H9 (cell line): ENCODE measurements at regions not wholly inside any gene's neighbourhood (a gene's known extent, or its start where the extent isn't known, plus 50 kb on each side); places are given as distances from the start of the nearest gene placed in this dataset.

ENCODE experiments used
- DNase-seq: peaks from one replicate; pipeline ENCODE4 v3.0.0-alpha.2; 2017
- H2AFZ ChIP-seq: one replicate; pipeline ENCODE4 v1.6.1; 2013; ENCODE audit warnings: mild to moderate bottlenecking, low read length, control low read depth, moderate library complexity
- H2AK5ac ChIP-seq: 2 replicates; pipeline ENCODE4 v1.6.1; 2013; ENCODE audit warnings: low read length, control low read depth, mixed read lengths; ENCODE audit not compliant: insufficient read length
- H2BK120ac ChIP-seq: one replicate; pipeline ENCODE4 v1.6.1; 2013; ENCODE audit warnings: low read depth, mild to moderate bottlenecking, low read length, control low read depth, inconsistent platforms; ENCODE audit not compliant: poor library complexity, severe bottlenecking
- H2BK12ac ChIP-seq: 2 replicates; pipeline ENCODE4 v1.6.1; 2013; ENCODE audit warnings: low read length, control low read depth, mixed read lengths, low read depth; ENCODE audit not compliant: insufficient read length
- H2BK15ac ChIP-seq: 2 replicates; pipeline ENCODE4 v1.6.1; 2013; ENCODE audit warnings: low read depth, low read length, control low read depth
- H2BK20ac ChIP-seq: one replicate; pipeline ENCODE4 v1.6.1; 2013; ENCODE audit warnings: low read depth, mild to moderate bottlenecking, low read length, control low read depth, inconsistent platforms; ENCODE audit not compliant: poor library complexity, severe bottlenecking
- H2BK5ac ChIP-seq: 2 replicates; pipeline ENCODE4 v1.6.1; 2013; ENCODE audit warnings: low read length, control low read depth, mixed read lengths; ENCODE audit not compliant: insufficient read length
- H3K14ac ChIP-seq: 2 replicates; pipeline ENCODE4 v1.6.1; 2013; ENCODE audit warnings: low read length, control low read depth; ENCODE audit not compliant: insufficient read depth
- H3K18ac ChIP-seq: 2 replicates; pipeline ENCODE4 v1.6.1; 2013; ENCODE audit warnings: low read depth, mild to moderate bottlenecking, mixed read lengths, low read length, control low read depth; ENCODE audit not compliant: insufficient read length
- H3K23ac ChIP-seq: 2 replicates; pipeline ENCODE4 v1.6.1; 2013; ENCODE audit warnings: low read length, control low read depth, mixed read lengths, low read depth; ENCODE audit not compliant: insufficient read length
- H3K23me2 ChIP-seq: 2 replicates; pipeline ENCODE4 v1.6.1; 2013; ENCODE audit warnings: low read depth, mild to moderate bottlenecking, mixed read lengths, low read length, control low read depth; ENCODE audit not compliant: insufficient read length, poor library complexity, severe bottlenecking
- H3K27ac ChIP-seq: 2 replicates; pipeline ENCODE4 v1.5.1; 2013; ENCODE audit warnings: low read length, control low read depth, mixed read lengths, low read depth; ENCODE audit not compliant: insufficient read length
- H3K27me3 ChIP-seq: 2 replicates; pipeline ENCODE4 v1.6.1; 2013; ENCODE audit warnings: low read length, control low read depth, inconsistent platforms; ENCODE audit not compliant: insufficient read depth
- H3K4ac ChIP-seq: 2 replicates; pipeline ENCODE4 v1.6.1; 2013; ENCODE audit warnings: low read depth, mild to moderate bottlenecking, control low read depth, inconsistent platforms, low read length, moderate library complexity
- H3K4me1 ChIP-seq: 2 replicates; pipeline ENCODE4 v1.6.1; 2013; ENCODE audit warnings: low read length, control low read depth, inconsistent platforms; ENCODE audit not compliant: insufficient read depth
- H3K4me2 ChIP-seq: 2 replicates; pipeline ENCODE4 v1.6.1; 2013; ENCODE audit warnings: low read length, control low read depth, mixed read lengths; ENCODE audit not compliant: insufficient read length, insufficient read depth
- H3K56ac ChIP-seq: 2 replicates; pipeline ENCODE4 v1.6.1; 2013; ENCODE audit warnings: low read depth, mild to moderate bottlenecking, mixed read lengths, low read length, control low read depth; ENCODE audit not compliant: insufficient read length
- H3K79me1 ChIP-seq: 2 replicates; pipeline ENCODE4 v1.6.1; 2013; ENCODE audit warnings: low read depth, mild to moderate bottlenecking, moderate library complexity, low read length, control low read depth, inconsistent platforms; ENCODE audit not compliant: insufficient read depth, poor library complexity, severe bottlenecking
- H3K79me2 ChIP-seq: 2 replicates; pipeline ENCODE4 v1.6.1; 2013; ENCODE audit warnings: low read length, control low read depth, inconsistent platforms; ENCODE audit not compliant: insufficient read depth
- H3K9ac ChIP-seq: 2 replicates; pipeline ENCODE4 v1.6.1; 2013; ENCODE audit warnings: low read length, control low read depth, mixed read lengths; ENCODE audit not compliant: insufficient read length; ENCODE audit errors: extremely low read depth
- H3K9me3 ChIP-seq: one replicate; pipeline ENCODE4 v1.6.1; 2013; ENCODE audit warnings: low read depth, low read length, inconsistent platforms; ENCODE audit not compliant: control insufficient read depth
- H3T11ph ChIP-seq: one replicate; pipeline ENCODE4 v1.6.1; 2013; ENCODE audit warnings: mild to moderate bottlenecking, low read length, control low read depth, inconsistent platforms
- H4K20me1 ChIP-seq: one replicate; pipeline ENCODE4 v1.6.1; 2013; ENCODE audit not compliant: control insufficient read depth, insufficient read length, insufficient read depth
- H4K5ac ChIP-seq: 2 replicates; pipeline ENCODE4 v1.6.1; 2013; ENCODE audit warnings: low read depth, mild to moderate bottlenecking, mixed read lengths, low read length, control low read depth; ENCODE audit not compliant: insufficient read length
- H4K8ac ChIP-seq: replicated peaks from 2 replicates; pipeline ENCODE4 v1.6.1; 2013; ENCODE audit warnings: low read length, control low read depth, mixed read lengths, low read depth; ENCODE audit not compliant: insufficient read length
- H4K91ac ChIP-seq: 2 replicates; pipeline ENCODE4 v1.6.1; 2013; ENCODE audit warnings: low read depth, mild to moderate bottlenecking, moderate library complexity, mixed read lengths, low read length, control low read depth; ENCODE audit not compliant: insufficient read length
- H3K27ac Mint-ChIP-seq, 3 experiments: 2 replicates in 2 of 3; 3 replicates in 1 of 3; pipeline ENCODE4 v1.8.0; 2020 to 2021; ENCODE audit warnings: mixed read lengths in 3 of 3, mild to moderate bottlenecking in 1 of 3, moderate library complexity in 1 of 3
- H3K27me3 Mint-ChIP-seq: 2 replicates; pipeline ENCODE4 v1.8.0; 2021; ENCODE audit warnings: low read depth, mild to moderate bottlenecking, moderate library complexity, mixed read lengths
- H3K36me3 Mint-ChIP-seq, 3 experiments: 2 replicates in 2 of 3; 3 replicates in 1 of 3; pipeline ENCODE4 v1.8.0; 2020 to 2021; ENCODE audit warnings: low read depth in 3 of 3, mixed read lengths in 3 of 3; ENCODE audit not compliant: insufficient read depth in 1 of 3
- H3K4me1 Mint-ChIP-seq, 2 experiments: 2 replicates each; pipeline ENCODE4 v1.8.0; 2020; ENCODE audit warnings: mixed read lengths in 2 of 2
- H3K4me3 Mint-ChIP-seq, 2 experiments: 2 replicates in 1 of 2; 3 replicates in 1 of 2; pipeline ENCODE4 v1.8.0; 2020 to 2021; ENCODE audit warnings: mild to moderate bottlenecking in 2 of 2, mixed read lengths in 2 of 2, moderate library complexity in 1 of 2
- H3K9me3 Mint-ChIP-seq, 2 experiments: 2 replicates in 1 of 2; 3 replicates in 1 of 2; pipeline ENCODE4 v1.8.0; 2020; ENCODE audit warnings: mild to moderate bottlenecking in 2 of 2, mixed read lengths in 2 of 2, moderate library complexity in 1 of 2
- TF ChIP-seq, protein P1 (sequence below): fragments of 200-600 bp; sonication (generic); conservative IDR thresholded peaks from 3 replicates; pipeline ENCODE4 v1.8.0; 2021; ENCODE audit warnings: antibody characterized with exemption, mild to moderate bottlenecking

- Mint-ChIP-seq H3K4me1 (peaks cover 0 to 3% of the 10 kb centered on the region in 2 experiments; a peak in 1 of 4 replicates), H3K4me3 (no peak overlapping the region), H3K27me3 (no peaks in the 10 kb centered on the region), H3K36me3 (no peaks in the 10 kb centered on the region), H3K9me3 (no peaks in the 10 kb centered on the region), H3K27ac (no peak overlapping the region)
- TF ChIP-seq, protein P1, sequence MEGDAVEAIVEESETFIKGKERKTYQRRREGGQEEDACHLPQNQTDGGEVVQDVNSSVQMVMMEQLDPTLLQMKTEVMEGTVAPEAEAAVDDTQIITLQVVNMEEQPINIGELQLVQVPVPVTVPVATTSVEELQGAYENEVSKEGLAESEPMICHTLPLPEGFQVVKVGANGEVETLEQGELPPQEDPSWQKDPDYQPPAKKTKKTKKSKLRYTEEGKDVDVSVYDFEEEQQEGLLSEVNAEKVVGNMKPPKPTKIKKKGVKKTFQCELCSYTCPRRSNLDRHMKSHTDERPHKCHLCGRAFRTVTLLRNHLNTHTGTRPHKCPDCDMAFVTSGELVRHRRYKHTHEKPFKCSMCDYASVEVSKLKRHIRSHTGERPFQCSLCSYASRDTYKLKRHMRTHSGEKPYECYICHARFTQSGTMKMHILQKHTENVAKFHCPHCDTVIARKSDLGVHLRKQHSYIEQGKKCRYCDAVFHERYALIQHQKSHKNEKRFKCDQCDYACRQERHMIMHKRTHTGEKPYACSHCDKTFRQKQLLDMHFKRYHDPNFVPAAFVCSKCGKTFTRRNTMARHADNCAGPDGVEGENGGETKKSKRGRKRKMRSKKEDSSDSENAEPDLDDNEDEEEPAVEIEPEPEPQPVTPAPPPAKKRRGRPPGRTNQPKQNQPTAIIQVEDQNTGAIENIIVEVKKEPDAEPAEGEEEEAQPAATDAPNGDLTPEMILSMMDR, result no peak
- Histone ChIP-seq H3K23me2 (no peaks in the 10 kb centered on the region), H4K5ac (no peak overlapping the region), H3K14ac (no peak overlapping the region), H2AFZ (no peak overlapping the region), H3K27ac (no peak overlapping the region), H3K9me3 (no peaks in the 10 kb centered on the region), H4K8ac (no peak overlapping the region), H2AK5ac (no peak overlapping the region), H2BK15ac (no peak overlapping the region), H3K79me1 (no peaks in the 10 kb centered on the region), H3K23ac (no peak overlapping the region), H2BK5ac (no peak overlapping the region), H3K9ac (no peak overlapping the region), H3K79me2 (no peaks in the 10 kb centered on the region), H2BK20ac (no peak overlapping the region), H3K27me3 (no peaks in the 10 kb centered on the region), H2BK120ac (no peak overlapping the region), H3K4me2 (no peak overlapping the region), H4K91ac (no peak overlapping the region), H2BK12ac (no peak overlapping the region), H4K20me1 (no peaks in the 10 kb centered on the region), H3T11ph (no peak overlapping the region), H3K4ac (no peak overlapping the region), H3K4me1 (no peaks in the 10 kb centered on the region), H3K18ac (no peak overlapping the region), H3K56ac (no peak overlapping the region)
- DNase-seq, result no peak
These were observed 96.1 kb upstream of the GOLIM4 start for GRCh38 chr3:168191856-168192255.
